K562 (cell line): ENCODE measurements at regions not wholly inside any gene's neighbourhood (a gene's known extent, or its start where the extent isn't known, plus 50 kb on each side); places are given as distances from the start of the nearest gene placed in this dataset.

ENCODE experiments used
- CTCF ChIP-seq, 3 experiments: IDR thresholded peaks in 2 of 3; conservative IDR thresholded peaks in 1 of 3; 2 replicates each; pipeline ENCODE4 v1.5.1; 2011 to 2012; ENCODE audit warnings: low read length in 3 of 3, mild to moderate bottlenecking in 3 of 3, control low read depth in 2 of 3, improper control_type of control experiment in 1 of 3, inconsistent platforms in 1 of 3, low read depth in 1 of 3, mixed read lengths in 1 of 3, moderate library complexity in 1 of 3; ENCODE audit not compliant: insufficient read depth in 2 of 3
- SRF ChIP-seq, 2 experiments: fragments of 250-450, 450-650 bp in 1 of 2; sonication (Bioruptor Pico) in 1 of 2; sonication (generic) in 1 of 2; formaldehyde crosslinking; IDR thresholded peaks; 2 replicates each; pipeline versions ENCODE4 v1.5.0 to v1.5.1; 2020 to 2022; ENCODE audit warnings: mild to moderate bottlenecking in 1 of 2, missing genetic modification reagents in 1 of 2
- ZBTB33 ChIP-seq: sonication (generic); formaldehyde crosslinking; IDR thresholded peaks from 2 replicates; pipeline ENCODE4 v1.8.1; 2023; ENCODE audit warnings: mild to moderate bottlenecking, missing genetic modification reagents
- ZNF253 ChIP-seq: fragments of 250-450 bp; sonication (Bioruptor Pico); conservative IDR thresholded peaks from 2 replicates; pipeline ENCODE4 v1.6.1; 2021; ENCODE audit warnings: mild to moderate bottlenecking
- ZNF384 ChIP-seq: IDR thresholded peaks from 2 replicates; pipeline ENCODE4 v1.6.1; 2012; ENCODE audit warnings: low read depth, low read length, improper control_type of control experiment
- ZNF511 ChIP-seq: sonication (generic); formaldehyde crosslinking; IDR thresholded peaks from 2 replicates; pipeline ENCODE4 v1.8.0; 2022; ENCODE audit warnings: mild to moderate bottlenecking, missing genetic modification reagents

- no peak for TF ChIP-seq ZNF384
- no peak for TF ChIP-seq CTCF (IDR thresholded peaks at IDR 0.05 in 2 of 3, conservative IDR thresholded peaks at IDR 0.05 in 1 of 3; ENCODE audit: insufficient read depth in 2 of 3, low read depth in 1 of 3, low read length in 3 of 3)
- no peak for TF ChIP-seq SRF (CRISPR knock-in tag; IDR thresholded peaks at IDR 0.05)
- no peak for TF ChIP-seq ZNF253 (CRISPR knock-in tag)
- no peak for TF ChIP-seq ZBTB33 (CRISPR knock-in tag)
- TF ChIP-seq ZNF511 (CRISPR knock-in tag): no peak
Observed at GRCh38 chr20:48461735-48462119, 366.1 kb downstream of the PREX1 start.
